ENCODE measurements at regions not wholly inside any gene's neighbourhood (a gene's known extent, or its start where the extent isn't known, plus 50 kb on each side); places are given as distances from the start of the nearest gene placed in this dataset.

GRCh38 chrX:55151199-55151598 is 62.4 kb downstream of the PAGE2 start:
- TF ChIP-seq CTCF (IDR thresholded peaks at IDR 0.05) (no peak), EP300 (IDR thresholded peaks at IDR 0.05) (no peak), POLR2AphosphoS5 (IDR thresholded peaks at IDR 0.05) (no peak)
